Brain microvascular endothelial cell (primary cell): ENCODE measurements at regions not wholly inside any gene's neighbourhood (a gene's known extent, or its start where the extent isn't known, plus 50 kb on each side); places are given as distances from the start of the nearest gene placed in this dataset.

Experiments
- DNase-seq: peaks from one replicate; pipeline ENCODE4 v3.0.0-alpha.2; 2020
- H3K27ac ChIP-seq: fragments of 250-450 bp; sonication (Bioruptor Pico); 2 replicates; pipeline ENCODE4 v1.5.1; 2020; ENCODE audit warnings: mild to moderate bottlenecking, moderate library complexity
- H3K27me3 ChIP-seq: fragments of 250-450 bp; sonication (Bioruptor Pico); replicated peaks from 2 replicates; pipeline ENCODE4 v1.5.1; 2020; ENCODE audit warnings: mild to moderate bottlenecking
- H3K36me3 ChIP-seq: fragments of 250-450 bp; sonication (Bioruptor Pico); replicated peaks from 2 replicates; pipeline ENCODE4 v1.5.1; 2020; ENCODE audit warnings: mild to moderate bottlenecking
- H3K4me3 ChIP-seq: 2 replicates; pipeline ENCODE4 v1.5.1; 2011; ENCODE audit warnings: low read depth, mild to moderate bottlenecking, control low read depth, low read length, moderate library complexity
- CTCF ChIP-seq: IDR thresholded peaks from 2 replicates; pipeline ENCODE4 v1.5.1; 2011; ENCODE audit warnings: low read depth, mild to moderate bottlenecking, moderate library complexity, low read length, control low read depth, inconsistent platforms; ENCODE audit errors: missing control alignments
- in situ Hi-C: cut with HindIII; loops from 2 replicates; pipeline ENCODE4 v1.10.0; 2017; ENCODE audit warnings: low sequenced_read_pairs, low pct_ligation_motif_present

DNA sequence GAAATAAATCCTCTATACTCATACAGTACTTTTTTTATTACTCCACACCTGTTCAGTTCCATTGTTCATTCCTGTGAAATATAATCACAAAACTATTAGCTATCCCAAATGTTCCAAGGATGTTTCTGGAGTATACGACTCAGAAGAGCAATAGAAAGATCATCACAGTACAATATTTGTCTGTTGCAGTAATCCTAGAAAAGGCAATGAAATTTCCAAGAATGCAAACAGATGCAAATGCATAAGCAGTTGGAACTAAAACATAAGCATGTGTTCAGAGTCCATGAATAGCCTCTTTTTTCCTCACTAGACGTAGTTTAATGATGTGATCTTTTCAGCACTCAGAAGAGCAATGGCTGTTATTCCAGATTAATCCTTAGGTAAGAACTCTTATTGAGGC, 55.2 kb downstream of the RTL3 start:
- Histone ChIP-seq H3K27ac (no peak overlapping the region), H3K36me3 (no peaks in the 10 kb centered on the region), H3K27me3 (no peaks in the 10 kb centered on the region), H3K4me3 (no peak overlapping the region)
- DNase-seq: no peak
- in situ Hi-C loops: no loop called here
- no peak for TF ChIP-seq CTCF

DNA sequence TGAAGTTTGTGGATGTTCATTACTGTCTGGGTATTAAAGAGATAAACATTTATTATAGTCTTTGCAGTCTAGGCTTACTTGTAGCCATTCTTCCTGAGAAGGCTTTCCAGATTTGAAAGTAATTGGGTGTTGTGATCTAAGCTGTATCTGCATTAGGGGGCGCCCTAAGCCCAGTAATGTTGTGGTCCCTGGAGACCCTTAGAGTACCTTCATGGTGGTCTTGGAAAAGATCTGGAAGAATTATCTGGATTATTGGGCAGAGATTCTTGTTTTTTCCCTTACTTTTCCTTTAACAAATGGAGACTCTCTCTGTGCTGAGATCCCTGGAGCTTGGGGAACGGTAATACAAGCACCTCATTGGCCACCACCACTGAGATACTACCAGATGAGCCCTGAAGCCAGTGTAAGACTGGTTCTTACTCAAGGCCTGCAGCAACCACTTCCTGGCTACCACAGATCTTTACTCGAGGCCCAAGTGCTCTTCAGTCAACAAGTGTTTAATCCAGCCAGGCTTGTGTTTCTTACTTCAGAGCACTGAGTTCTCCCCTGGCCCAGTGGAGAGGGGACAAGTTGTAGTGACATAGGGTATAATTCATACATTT, 63.1 kb downstream of the RTL3 start:
- peak; percentile 53 for TF ChIP-seq CTCF
- Histone ChIP-seq H3K27me3 (no peaks in the 10 kb centered on the region), H3K36me3 (no peaks in the 10 kb centered on the region), H3K27ac (no peak overlapping the region), H3K4me3 (no peak overlapping the region)
- no peak for DNase-seq
- in situ Hi-C loops: no loop called here

- in situ Hi-C loops: no loop called here
- H3K27ac ChIP-seq: no peak overlapping the region
- H3K36me3 ChIP-seq: no peaks in the 10 kb centered on the region
- no peaks in the 10 kb centered on the region for H3K27me3 ChIP-seq
- H3K4me3 ChIP-seq: no peak overlapping the region
- no peak for TF ChIP-seq CTCF
- DNase-seq: no peak
Measured at GRCh38 chrX:78593701-78594100, 65.4 kb downstream of the RTL3 start.

- Histone ChIP-seq H3K36me3 (no peaks in the 10 kb centered on the region), H3K27me3 (no peaks in the 10 kb centered on the region), H3K27ac (no peak overlapping the region), H3K4me3 (no peak overlapping the region)
- in situ Hi-C loops: no loop called here
- TF ChIP-seq CTCF: no peak
- DNase-seq: no peak
Measured at GRCh38 chrX:78592030-78592429, 67.1 kb downstream of the RTL3 start.

- no peak for TF ChIP-seq CTCF
- no peak for DNase-seq
- Histone ChIP-seq H3K27ac (no peak overlapping the region), H3K27me3 (no peaks in the 10 kb centered on the region), H3K4me3 (no peak overlapping the region), H3K36me3 (no peaks in the 10 kb centered on the region)
- in situ Hi-C loops: no loop called here
Measured at GRCh38 chrX:78574306-78574705, 84.8 kb downstream of the RTL3 start.

DNA sequence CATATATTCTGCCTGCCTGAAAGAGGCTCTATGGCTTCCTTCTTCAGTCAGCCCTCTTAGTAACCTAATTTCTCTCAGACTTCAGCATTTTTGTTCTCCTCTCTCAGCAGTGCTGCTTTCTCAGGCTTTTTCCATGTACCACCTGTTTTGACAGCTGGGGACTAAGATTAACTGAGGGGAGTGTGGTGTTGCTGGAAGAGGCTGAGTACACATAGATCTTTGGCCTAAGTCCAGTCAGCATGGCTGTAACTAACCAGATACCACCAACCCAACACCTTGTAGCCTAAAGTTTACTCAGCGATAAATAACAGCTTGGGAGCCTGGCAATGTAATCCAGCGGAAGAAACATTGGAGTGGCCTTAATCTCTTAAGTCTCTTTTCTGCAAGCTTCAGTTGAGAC, 85.5 kb downstream of the RTL3 start:
- Histone ChIP-seq H3K4me3 (no peak overlapping the region), H3K27me3 (no peaks in the 10 kb centered on the region), H3K36me3 (no peaks in the 10 kb centered on the region), H3K27ac (no peak overlapping the region)
- TF ChIP-seq CTCF: no peak
- in situ Hi-C loops: no loop called here
- no peak for DNase-seq
